Endothelial cell of umbilical vein (primary cell): ENCODE measurements at regions not wholly inside any gene's neighbourhood (a gene's known extent, or its start where the extent isn't known, plus 50 kb on each side); places are given as distances from the start of the nearest gene placed in this dataset.

Source experiments
- BruUV-seq: library from RNA; stranded (reverse); fragments of 400-500 nt; replicated peaks from 2 replicates; lab custom pipeline; 2021; lab: Mats Ljungman, UMichigan
- CTCF ChIA-PET: fragments of 300-600, 350-600 bp; sonication (Branson Sonifier 250); formaldehyde crosslinking; loops from one replicate; lab custom pipeline; 2021; ENCODE audit warnings: antibody characterized with exemption, inconsistent platforms; lab: Charles Lee
- POLR2A ChIA-PET: fragments of 300-600, 350-600 bp; sonication (Branson Sonifier 250); formaldehyde crosslinking; loops from one replicate; lab custom pipeline; 2021; ENCODE audit warnings: antibody characterized with exemption, inconsistent platforms; lab: Charles Lee
- DNase-seq: peaks from one replicate; pipeline ENCODE4 v3.0.0-alpha.2; 2011; ENCODE audit warnings: low read depth, low spot score
- FAIRE-seq: peaks from 2 replicates; lab custom pipeline; 2011; peaks lifted over from hg19 to GRCh38; lab: Jason Lieb, UNC
- H2AFZ ChIP-seq: 2 replicates; pipeline ENCODE4 v1.6.0; 2012; ENCODE audit warnings: low read depth, low read length, control low read depth, inconsistent platforms
- H3K27ac ChIP-seq: 2 replicates; pipeline ENCODE4 v1.5.1; 2011; ENCODE audit warnings: low read depth, mild to moderate bottlenecking, control low read depth, low read length, moderate library complexity; ENCODE audit not compliant: insufficient read depth
- H3K27me3 ChIP-seq, 2 experiments: 2 replicates each; pipeline versions ENCODE4 v1.6.0 to v1.6.1; 2011; ENCODE audit warnings: low read length in 2 of 2, mixed read lengths in 1 of 2; ENCODE audit not compliant: control insufficient read depth in 2 of 2, insufficient read depth in 2 of 2
- H3K36me3 ChIP-seq, 2 experiments: 2 replicates in 1 of 2; 3 replicates in 1 of 2; pipeline ENCODE4 v1.5.1; 2011; ENCODE audit warnings: low read length in 2 of 2, mild to moderate bottlenecking in 1 of 2, moderate library complexity in 1 of 2; ENCODE audit not compliant: control insufficient read depth in 2 of 2, insufficient read depth in 2 of 2; ENCODE audit errors: extremely low read depth in 1 of 2
- H3K4me1 ChIP-seq: 3 replicates; pipeline ENCODE4 v1.5.1; 2011; ENCODE audit warnings: mild to moderate bottlenecking, low read length; ENCODE audit not compliant: control insufficient read depth, insufficient read depth; ENCODE audit errors: extremely low read depth
- H3K4me2 ChIP-seq: 2 replicates; pipeline ENCODE4 v1.6.1; 2011; ENCODE audit warnings: low read length, control low read depth, mixed read lengths; ENCODE audit not compliant: insufficient read depth
- H3K4me3 ChIP-seq, 3 experiments: fragments of 200-600 bp in 1 of 3; sonication (generic), shearing (Covaris generic) in 1 of 3; replicated peaks in 1 of 3; 2 replicates each; pipeline ENCODE4 v1.5.1; 2011 to 2016; ENCODE audit warnings: control low read depth in 3 of 3, low read length in 3 of 3, mild to moderate bottlenecking in 2 of 3, inconsistent platforms in 1 of 3, low read depth in 1 of 3, moderate library complexity in 1 of 3; ENCODE audit not compliant: insufficient read depth in 1 of 3
- H3K79me2 ChIP-seq: 2 replicates; pipeline ENCODE4 v1.6.0; 2012; ENCODE audit warnings: low read length, inconsistent platforms; ENCODE audit not compliant: control insufficient read depth, insufficient read depth
- H3K9ac ChIP-seq: replicated peaks from 2 replicates; pipeline ENCODE3; 2011; ENCODE audit warnings: low read length, control low read depth; ENCODE audit not compliant: insufficient read depth; ENCODE audit errors: extremely low read depth
- H3K9me1 ChIP-seq: replicated peaks from 3 replicates; pipeline ENCODE4 v1.6.0; 2011; ENCODE audit warnings: mild to moderate bottlenecking, low read length; ENCODE audit not compliant: control insufficient read depth, insufficient read depth; ENCODE audit errors: extremely low read depth
- H3K9me3 ChIP-seq: replicated peaks from 2 replicates; pipeline ENCODE4 v1.5.1; 2012; ENCODE audit warnings: low read length, inconsistent platforms; ENCODE audit not compliant: control insufficient read depth, insufficient read depth
- H4K20me1 ChIP-seq: replicated peaks from 2 replicates; pipeline ENCODE3; 2011; ENCODE audit warnings: mild to moderate bottlenecking, low read length; ENCODE audit not compliant: control insufficient read depth, insufficient read depth; ENCODE audit errors: extremely low read depth
- EZH2 ChIP-seq: IDR thresholded peaks from 2 replicates; pipeline ENCODE4 v1.6.1; 2012; ENCODE audit warnings: borderline replicate concordance, low read depth, mild to moderate bottlenecking, moderate library complexity, low read length, inconsistent platforms; ENCODE audit not compliant: severe bottlenecking
- FOS ChIP-seq: IDR thresholded peaks from 2 replicates; pipeline ENCODE4 v1.6.1; 2011; ENCODE audit warnings: mild to moderate bottlenecking, low read length, moderate library complexity, borderline replicate concordance; ENCODE audit not compliant: insufficient read depth
- GATA2 ChIP-seq: IDR thresholded peaks from 2 replicates; pipeline ENCODE4 v1.7.0; 2011; ENCODE audit warnings: low read depth, mild to moderate bottlenecking, moderate library complexity, mixed read lengths, low read length; ENCODE audit not compliant: insufficient read length, insufficient read depth
- JUN ChIP-seq: IDR thresholded peaks from 2 replicates; pipeline ENCODE4 v1.6.1; 2011; ENCODE audit warnings: borderline replicate concordance, low read depth; ENCODE audit not compliant: insufficient read length, insufficient read depth
- MAX ChIP-seq: IDR thresholded peaks from 2 replicates; pipeline ENCODE4 v1.6.1; 2011; ENCODE audit not compliant: insufficient read depth, insufficient read length
- MYC ChIP-seq: IDR thresholded peaks from one replicate; pipeline ENCODE4 v1.6.1; 2011; ENCODE audit warnings: mild to moderate bottlenecking, low read depth, low read length
- POLR2A ChIP-seq: IDR thresholded peaks from 2 replicates; pipeline ENCODE4 v1.6.1; 2012; ENCODE audit warnings: low read depth, mild to moderate bottlenecking, control low read depth, low read length
- POLR2AphosphoS5 ChIP-seq: IDR thresholded peaks from 2 replicates; pipeline ENCODE4 v1.6.1; 2012; ENCODE audit warnings: low read depth, mild to moderate bottlenecking, control low read depth, low read length, moderate library complexity; ENCODE audit not compliant: insufficient read depth
- dilution Hi-C: fragments of 300-500 bp; cut with MboI; formaldehyde crosslinking; loops from one replicate; pipeline ENCODE4 v1.15.0; 2019; ENCODE audit warnings: low sequenced_read_pairs; ENCODE audit not compliant: extremely low pct_ligation_motif_present
- intact Hi-C: fragments of 100-400 bp; cut with micrococcal nuclease; formaldehyde crosslinking; loops from one replicate; pipeline ENCODE4 v1.10.0; 2022
- TF ChIP-seq, protein P1 (sequence below), 2 donors: IDR thresholded peaks; 1 replicate in 1 of 2; 2 replicates in 1 of 2; pipeline ENCODE4 v1.5.1; 2011; ENCODE audit warnings: low read length in 2 of 2, mild to moderate bottlenecking in 2 of 2, moderate library complexity in 2 of 2, control low read depth in 1 of 2, inconsistent platforms in 1 of 2, low read depth in 1 of 2; ENCODE audit not compliant: insufficient read depth in 1 of 2; ENCODE audit errors: extremely low read depth in 1 of 2

DNA sequence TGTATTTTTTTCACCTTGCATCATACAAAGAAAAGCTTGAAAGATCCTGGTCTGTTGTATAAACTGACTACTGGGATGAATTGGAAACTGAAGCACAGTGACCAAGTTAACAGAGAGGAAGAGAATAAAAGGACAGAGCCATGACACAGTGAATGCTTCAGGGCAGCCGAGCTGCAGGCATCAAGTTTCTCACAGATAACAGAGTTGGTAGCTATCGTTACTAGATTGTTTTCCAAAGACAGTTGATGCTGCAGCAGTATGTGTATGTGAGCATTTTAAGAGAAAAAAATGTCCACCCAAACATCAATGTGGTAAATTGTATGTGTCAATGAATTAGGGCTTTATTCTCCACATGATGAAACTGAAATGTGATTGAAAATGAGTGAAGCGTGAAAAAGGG lies 1032.7 kb downstream of the ADGRL3 start:
- dilution Hi-C loops (no loop called here), intact Hi-C loops (no loop called here)
- H3K79me2 ChIP-seq, result no peaks in the 10 kb centered on the region
- H3K4me2 ChIP-seq, result no peak overlapping the region
- no peaks in the 10 kb centered on the region for H3K4me1 ChIP-seq
- H3K27me3 ChIP-seq, result no peaks in the 10 kb centered on the region
- no peak overlapping the region for H3K27ac ChIP-seq
- no peak overlapping the region for H2AFZ ChIP-seq
- FAIRE-seq, result no peak
- no peaks in the 10 kb centered on the region for H4K20me1 ChIP-seq
- H3K9me1 ChIP-seq, result no peaks in the 10 kb centered on the region
- no peaks in the 10 kb centered on the region for H3K36me3 ChIP-seq
- no peak for DNase-seq
- H3K4me3 ChIP-seq, result no peak overlapping the region
- CTCF ChIA-PET, result no interaction called here
- H3K9me3 ChIP-seq, result peaks cover 2% of the 10 kb centered on the region
- BruUV-seq, result no TSS peak
- no peak for TF ChIP-seq POLR2A
- no peak for TF ChIP-seq FOS
- TF ChIP-seq, protein P1, sequence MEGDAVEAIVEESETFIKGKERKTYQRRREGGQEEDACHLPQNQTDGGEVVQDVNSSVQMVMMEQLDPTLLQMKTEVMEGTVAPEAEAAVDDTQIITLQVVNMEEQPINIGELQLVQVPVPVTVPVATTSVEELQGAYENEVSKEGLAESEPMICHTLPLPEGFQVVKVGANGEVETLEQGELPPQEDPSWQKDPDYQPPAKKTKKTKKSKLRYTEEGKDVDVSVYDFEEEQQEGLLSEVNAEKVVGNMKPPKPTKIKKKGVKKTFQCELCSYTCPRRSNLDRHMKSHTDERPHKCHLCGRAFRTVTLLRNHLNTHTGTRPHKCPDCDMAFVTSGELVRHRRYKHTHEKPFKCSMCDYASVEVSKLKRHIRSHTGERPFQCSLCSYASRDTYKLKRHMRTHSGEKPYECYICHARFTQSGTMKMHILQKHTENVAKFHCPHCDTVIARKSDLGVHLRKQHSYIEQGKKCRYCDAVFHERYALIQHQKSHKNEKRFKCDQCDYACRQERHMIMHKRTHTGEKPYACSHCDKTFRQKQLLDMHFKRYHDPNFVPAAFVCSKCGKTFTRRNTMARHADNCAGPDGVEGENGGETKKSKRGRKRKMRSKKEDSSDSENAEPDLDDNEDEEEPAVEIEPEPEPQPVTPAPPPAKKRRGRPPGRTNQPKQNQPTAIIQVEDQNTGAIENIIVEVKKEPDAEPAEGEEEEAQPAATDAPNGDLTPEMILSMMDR (IDR thresholded peaks at IDR 0.05; ENCODE audit: extremely low read depth in 1 of 2, insufficient read depth in 1 of 2, low read depth in 1 of 2, low read length in 2 of 2), result no peak
- no peak for TF ChIP-seq MYC
- no peak for TF ChIP-seq GATA2
- TF ChIP-seq POLR2AphosphoS5, result no peak
- no peak for TF ChIP-seq MAX
- TF ChIP-seq JUN, result no peak
- no peak for TF ChIP-seq EZH2
- no peak overlapping the region for H3K9ac ChIP-seq
- POLR2A ChIA-PET, result no interaction called here
